CD4-positive, alpha-beta T cell treated with Interleukin-6 at 100 ng/mL for 8 hours (primary cell): ENCODE measurements at regions not wholly inside any gene's neighbourhood (a gene's known extent, or its start where the extent isn't known, plus 50 kb on each side); places are given as distances from the start of the nearest gene placed in this dataset.
"Not testable (repeated sequence)": the region's sequence is repeated elsewhere in the genome, so short reads cannot be mapped to it uniquely, and the experiment has no call there.

ENCODE experiments used
- DNase-seq: peaks from one replicate; pipeline ENCODE4 v3.0.0-alpha.2; 2020; ENCODE audit warnings: mixed read lengths, low spot score

DNA sequence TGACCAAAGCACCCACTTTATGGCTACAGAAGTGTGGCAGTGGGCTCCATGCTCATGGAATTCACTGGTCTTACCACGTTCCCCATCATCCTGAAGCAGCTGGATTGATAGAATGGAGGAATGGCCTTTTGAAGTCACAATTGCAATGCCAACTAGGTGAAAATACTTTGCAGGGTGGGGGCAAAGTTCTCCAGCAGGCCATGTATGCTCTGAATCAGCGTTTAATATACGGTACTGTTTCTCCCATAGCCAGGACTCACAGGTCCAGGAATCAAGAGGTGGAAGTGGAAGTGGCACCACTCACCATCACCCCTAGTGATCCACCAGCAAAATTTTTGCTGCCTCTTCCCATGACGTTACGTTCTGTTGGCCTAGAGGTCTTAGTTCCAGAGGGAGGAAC, 60.5 kb upstream of the GMDS start:
- no peak for DNase-seq

DNA sequence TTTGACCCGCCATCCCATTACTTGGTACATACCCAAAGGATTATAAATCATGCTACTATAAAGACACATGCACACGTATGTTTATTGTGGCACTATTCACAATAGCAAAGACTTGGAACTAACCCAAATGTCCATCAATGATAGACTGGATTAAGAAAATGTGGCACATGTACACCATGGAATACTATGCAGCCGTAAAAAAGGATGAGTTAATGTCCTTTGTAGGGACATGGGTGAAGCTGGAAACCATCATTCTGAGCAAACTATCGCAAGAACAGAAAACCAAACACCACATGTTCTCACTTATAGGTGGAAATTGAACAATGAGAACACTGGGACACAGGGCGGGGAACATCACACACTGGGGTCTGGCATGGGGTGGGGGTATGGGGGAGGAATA, 57.1 kb upstream of the GMDS start:
- DNase-seq, result not testable (repeated sequence)

DNA sequence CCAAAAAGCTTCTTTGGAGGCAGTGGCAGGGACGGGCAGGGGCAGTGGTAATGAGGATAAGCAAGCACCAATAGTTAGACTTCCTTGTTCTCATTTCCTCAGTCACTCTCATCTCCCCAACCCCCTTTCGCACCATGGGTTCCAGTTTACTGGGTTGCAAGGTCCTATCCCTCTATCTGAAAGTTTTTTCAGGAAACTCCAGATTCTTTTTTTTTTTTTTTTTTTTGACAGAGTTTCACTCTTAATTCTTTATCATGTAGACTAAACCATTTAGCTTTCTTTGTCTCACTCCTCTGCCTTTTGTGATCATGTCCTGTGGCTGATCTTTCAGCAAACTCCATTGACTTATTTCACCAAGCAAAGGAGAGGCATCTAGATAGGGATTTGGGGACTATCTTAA, 51.4 kb upstream of the GMDS start:
- no peak for DNase-seq
